Tibial nerve (tissue), 4 donors: ENCODE measurements at regions not wholly inside any gene's neighbourhood (a gene's known extent, or its start where the extent isn't known, plus 50 kb on each side); places are given as distances from the start of the nearest gene placed in this dataset.
A peak's percentile ranks its signal among the peaks of the same experiment; 100 is the strongest.

ENCODE experiments used
- DNase-seq, 2 donors: peaks; one replicate each; pipeline ENCODE4 v3.0.0-alpha.2; 2019; ENCODE audit warnings: low spot score in 2 of 2
- H3K27ac ChIP-seq, 4 donors: fragments of 200-600 bp; sonication (generic) in 3 of 4; one replicate each; pipeline ENCODE4 v1.5.1; 2017 to 2019; ENCODE audit warnings: mild to moderate bottlenecking in 1 of 4
- H3K27me3 ChIP-seq, 2 donors: fragments of 200-600 bp; sonication (generic) in 1 of 2; one replicate each; pipeline versions ENCODE4 v1.5.1 to v1.6.0; 2017 to 2019
- H3K36me3 ChIP-seq, 3 donors: fragments of 200-600 bp; sonication (generic); one replicate each; pipeline ENCODE4 v1.5.1; 2018 to 2019
- H3K4me1 ChIP-seq, 4 donors: fragments of 200-600 bp; sonication (generic) in 3 of 4; one replicate each; pipeline ENCODE4 v1.5.1; 2017 to 2019
- H3K4me3 ChIP-seq, 4 donors: fragments of 200-600 bp; sonication (generic) in 3 of 4; one replicate each; pipeline ENCODE4 v1.5.1; 2017 to 2019; ENCODE audit warnings: mild to moderate bottlenecking in 1 of 4, moderate library complexity in 1 of 4
- H3K9me3 ChIP-seq, 4 donors: fragments of 200-600 bp; sonication (generic) in 3 of 4; one replicate each; pipeline ENCODE4 v1.5.1; 2017 to 2019
- CTCF ChIP-seq, 5 experiments: fragments of 200-600 bp in 3 of 5; fragments of 450-650 bp in 2 of 5; sonication (generic) in 3 of 5; IDR thresholded peaks; one replicate each; pipeline ENCODE4 v1.5.1; 2016 to 2019; ENCODE audit warnings: antibody characterized with exemption in 5 of 5, mild to moderate bottlenecking in 3 of 5, moderate library complexity in 2 of 5
- EP300 ChIP-seq, 2 donors: sonication (generic); formaldehyde crosslinking; IDR thresholded peaks; one replicate each; pipeline ENCODE4 v1.6.1; 2017; ENCODE audit warnings: antibody characterized with exemption in 2 of 2, mild to moderate bottlenecking in 1 of 2
- POLR2A ChIP-seq, 2 donors: fragments of 450-650 bp; IDR thresholded peaks; one replicate each; pipeline ENCODE4 v1.6.1; 2017; ENCODE audit warnings: antibody characterized with exemption in 2 of 2, mild to moderate bottlenecking in 2 of 2, moderate library complexity in 2 of 2
- WGBS, 2 donors: methylation state at CpG; one replicate each; pipeline ENCODE4 v1.1.5; 2018; 5-methylcytosine and 5-hydroxymethylcytosine counted together

- H3K27me3 ChIP-seq: no peaks in the 10 kb centered on the region
- H3K4me1 ChIP-seq: peaks cover 0 to 33% (median 13%) of the 10 kb centered on the region in 4 donors
- DNase-seq: peak in 1 of 2 donors; percentile 32
- H3K36me3 ChIP-seq: no peaks in the 10 kb centered on the region
- peak overlapping the region; percentile 62 to 98 (median 74) for H3K4me3 ChIP-seq
- H3K27ac ChIP-seq: peak overlapping the region; percentile 75 to 94 (median 92)
- 4 to 5% methylated on average over 18 to 24 of the region's 58 CpGs for WGBS, 2 donors
- TF ChIP-seq EP300 (IDR thresholded peaks at IDR 0.05) (peak in 1 of 2 donors; percentile 29), CTCF (IDR thresholded peaks at IDR 0.05) (peak in 1 of 5 experiments; percentile 5), POLR2A (IDR thresholded peaks at IDR 0.05) (no peak)
- no peaks in the 10 kb centered on the region for H3K9me3 ChIP-seq
These were observed 51.2 kb upstream of the ULK4 start for GRCh38 chr3:42012935-42013690.

- Histone ChIP-seq H3K4me3 (peak overlapping the region in 2 of 4 donors; percentile 62 to 98), H3K27ac (peak overlapping the region in 3 of 4 donors; percentile 91 to 94 (median 93)), H3K36me3 (no peaks in the 10 kb centered on the region), H3K4me1 (peaks cover 0 to 33% (median 13%) of the 10 kb centered on the region in 4 donors), H3K27me3 (no peaks in the 10 kb centered on the region), H3K9me3 (no peaks in the 10 kb centered on the region)
- TF ChIP-seq CTCF (IDR thresholded peaks at IDR 0.05): no peak
- DNase-seq: no peak
- 65 to 73% methylated on average over 2 of the region's 2 CpGs for WGBS, 2 donors
These were observed 50.6 kb upstream of the ULK4 start for GRCh38 chr3:42012383-42012934.
